ENCODE measurements at regions not wholly inside any gene's neighbourhood (a gene's known extent, or its start where the extent isn't known, plus 50 kb on each side); places are given as distances from the start of the nearest gene placed in this dataset.
A peak's percentile ranks its signal among the peaks of the same experiment; 100 is the strongest.
"Not testable (repeated sequence)": the region's sequence is repeated elsewhere in the genome, so short reads cannot be mapped to it uniquely, and the experiment has no call there.

DNA sequence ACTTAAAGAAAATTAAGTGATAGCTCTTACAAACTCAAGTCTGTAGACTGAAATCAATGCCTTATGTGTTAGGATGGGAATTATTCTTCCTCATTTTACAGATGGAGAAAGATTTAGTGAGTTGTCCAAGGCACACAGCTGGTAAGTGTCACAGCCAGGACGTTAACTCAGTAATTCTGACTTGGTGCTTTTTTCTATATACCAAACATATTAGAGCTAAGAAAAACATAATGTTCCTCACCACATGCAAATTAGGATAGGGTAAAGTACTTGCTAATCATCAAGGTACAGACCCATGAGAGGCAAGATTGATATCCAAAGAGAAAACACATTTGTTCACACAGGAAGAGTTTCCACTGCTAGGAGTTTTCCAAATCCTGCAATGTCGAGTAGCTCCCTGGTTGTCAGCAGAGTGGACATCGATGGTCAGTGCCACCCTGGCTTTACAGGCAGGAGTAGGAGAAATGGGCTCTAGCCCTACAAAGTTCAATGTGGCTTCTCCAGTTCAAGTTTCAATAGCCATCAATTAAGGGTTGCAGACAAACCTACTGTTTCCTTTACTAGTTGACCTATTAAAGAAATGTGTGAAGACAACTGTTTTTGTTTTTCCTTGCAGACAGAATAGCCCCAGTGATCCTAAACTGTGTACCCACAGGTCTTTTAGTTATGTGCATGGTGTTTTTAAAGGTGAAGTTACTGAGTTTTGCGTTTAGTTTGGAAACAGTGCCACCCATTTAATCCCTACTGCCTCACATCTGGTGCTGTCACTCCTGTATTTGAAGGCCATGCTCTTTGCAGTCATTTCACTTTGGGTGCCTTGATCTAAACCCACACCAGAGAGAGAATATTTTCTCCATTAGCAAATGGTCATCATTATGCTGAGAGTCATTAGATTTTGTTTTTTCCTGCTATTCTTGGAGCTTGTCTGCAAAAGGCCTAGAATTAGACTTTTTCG is 460.8 kb upstream of the SMARCA2 start:
- no peak for DNase-seq (ENCODE audit: low read depth)

DNA sequence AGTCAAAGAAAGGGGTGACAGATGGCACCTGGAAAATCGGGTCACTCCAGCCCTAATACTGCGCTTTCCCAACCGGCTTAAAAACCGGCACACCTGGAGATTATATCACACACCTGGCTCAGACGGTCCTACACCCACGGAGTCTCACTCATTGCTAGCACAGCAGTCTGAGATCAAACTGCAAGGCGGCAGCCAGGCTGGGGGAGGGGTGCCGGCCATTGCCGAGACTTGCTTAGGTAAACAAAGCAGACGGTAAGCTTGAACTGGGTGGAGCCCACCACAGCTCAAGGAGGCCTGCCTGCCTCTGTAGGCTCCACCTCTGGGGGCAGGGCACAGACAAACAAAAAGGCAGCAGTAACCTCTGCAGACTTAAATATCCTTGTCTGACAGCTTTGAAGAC is 456.5 kb upstream of the SMARCA2 start:
- not testable (repeated sequence) for DNase-seq (ENCODE audit: low read depth)

DNA sequence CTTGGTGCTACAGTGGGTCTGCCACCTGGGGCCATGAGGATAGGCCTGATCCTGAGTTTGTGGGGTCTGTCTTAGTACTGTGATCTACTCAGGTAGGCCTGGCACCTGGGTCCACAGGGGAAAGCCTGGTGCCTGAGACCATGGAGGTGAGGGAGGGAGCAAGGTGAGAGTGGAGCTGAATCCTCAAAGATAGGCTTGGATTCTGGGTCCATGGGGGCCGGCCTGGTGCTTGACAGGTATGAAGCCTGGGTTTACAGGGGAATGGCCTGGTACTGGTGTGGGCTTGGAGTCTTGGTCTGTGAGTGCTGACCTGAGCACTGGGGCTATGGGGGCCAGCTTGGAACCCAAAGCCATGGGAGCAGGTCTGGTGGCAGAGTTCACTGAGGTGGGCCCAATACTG is 439.2 kb upstream of the SMARCA2 start:
- DNase-seq (ENCODE audit: low read depth) = no peak

DNA sequence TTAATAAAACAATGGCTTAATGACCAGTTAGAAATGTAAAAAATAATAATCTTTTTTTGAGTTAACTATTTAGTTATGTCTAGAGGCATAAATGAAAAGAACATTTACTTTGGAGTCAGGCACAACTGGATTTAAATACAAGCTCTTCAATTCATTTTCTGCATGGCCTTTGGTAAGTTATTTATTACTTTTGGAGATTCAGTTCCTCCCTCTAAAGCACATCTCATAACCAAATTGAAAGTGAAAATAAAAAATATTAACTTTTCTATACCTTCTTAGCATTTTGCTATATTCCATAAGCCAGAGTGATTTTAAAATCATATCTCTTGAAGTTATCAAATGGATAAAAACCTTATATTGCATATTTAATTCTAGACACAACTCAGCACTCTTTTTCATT is 434.9 kb upstream of the SMARCA2 start:
- no peak for DNase-seq (ENCODE audit: low read depth)

DNA sequence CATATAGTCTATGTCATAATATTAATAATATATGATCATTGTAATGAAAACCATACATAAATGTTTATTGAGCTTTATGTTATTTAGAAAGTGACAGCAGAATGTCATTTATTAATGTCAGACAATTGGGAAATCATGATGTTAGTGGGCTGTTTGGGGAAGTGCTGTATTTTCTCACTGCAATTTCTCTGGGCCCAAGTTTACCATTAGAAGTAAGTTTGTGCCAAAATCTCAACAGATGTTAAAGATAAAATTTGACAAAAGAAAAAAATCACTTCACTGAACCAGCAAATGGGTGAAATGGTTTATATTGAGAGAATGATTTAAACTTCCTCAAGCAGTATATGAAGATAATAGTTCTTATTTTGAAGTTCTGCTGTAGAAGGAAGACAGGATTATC is 433.2 kb upstream of the SMARCA2 start:
- no peak for DNase-seq (ENCODE audit: low read depth)

DNA sequence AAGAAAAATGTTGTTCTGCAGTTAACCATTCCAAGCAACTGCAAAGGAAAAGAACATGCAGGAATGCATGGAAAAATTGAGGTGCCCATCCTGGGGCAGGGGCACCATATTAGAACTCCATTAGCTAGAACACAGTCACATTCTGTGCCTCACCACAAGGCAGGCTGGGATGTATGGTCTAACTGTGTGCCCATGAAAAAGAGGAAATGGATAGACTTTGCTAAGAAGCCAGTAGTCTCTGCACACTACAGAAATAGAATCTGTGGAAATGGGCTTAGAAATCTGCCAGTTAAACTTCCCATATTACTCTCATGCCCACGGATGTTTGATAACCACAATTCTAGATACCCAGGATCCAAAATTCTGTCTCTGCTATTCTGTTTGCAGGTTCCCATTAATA is 423.8 kb upstream of the SMARCA2 start:
- no peak for DNase-seq (ENCODE audit: low read depth)

DNA sequence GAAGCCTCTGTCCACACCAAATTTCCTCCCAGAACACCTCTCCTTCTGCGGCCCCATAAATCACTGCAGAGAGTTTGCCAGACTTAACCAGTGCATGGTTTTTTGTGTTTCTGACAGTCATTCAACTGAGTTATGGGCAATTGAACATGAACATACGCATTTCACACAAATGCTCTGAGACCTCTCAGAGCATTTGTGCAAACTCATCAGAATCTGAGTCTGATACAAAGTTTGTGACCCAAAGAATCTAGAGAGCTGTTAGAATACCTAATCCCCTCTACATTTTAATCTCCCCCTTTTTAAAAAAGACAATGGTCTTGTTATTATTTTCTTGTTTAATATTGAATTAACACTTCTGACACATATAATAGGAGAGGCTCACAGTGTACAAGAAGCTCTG is 416.9 kb upstream of the SMARCA2 start:
- no peak for DNase-seq (ENCODE audit: low read depth)

DNA sequence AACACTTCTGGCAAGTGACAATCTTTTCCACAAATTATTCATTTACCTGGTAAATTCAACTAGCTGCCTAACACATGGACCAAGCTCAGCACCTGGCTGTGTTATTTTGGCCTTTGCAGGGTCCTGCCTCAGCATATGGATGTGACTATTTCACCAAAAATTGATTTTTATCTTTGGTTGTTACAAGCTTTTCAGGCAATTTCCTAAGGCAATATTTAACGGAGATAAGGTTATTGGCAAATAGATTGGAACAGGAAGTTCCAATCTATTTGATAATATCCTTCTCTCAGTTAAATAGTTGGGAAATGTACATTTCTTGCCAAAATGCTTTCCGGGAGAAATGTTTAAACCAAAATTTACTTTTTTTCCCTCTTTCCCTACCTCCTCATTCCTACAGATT is 415.2 kb upstream of the SMARCA2 start:
- DNase-seq (ENCODE audit: low read depth) = no peak

DNA sequence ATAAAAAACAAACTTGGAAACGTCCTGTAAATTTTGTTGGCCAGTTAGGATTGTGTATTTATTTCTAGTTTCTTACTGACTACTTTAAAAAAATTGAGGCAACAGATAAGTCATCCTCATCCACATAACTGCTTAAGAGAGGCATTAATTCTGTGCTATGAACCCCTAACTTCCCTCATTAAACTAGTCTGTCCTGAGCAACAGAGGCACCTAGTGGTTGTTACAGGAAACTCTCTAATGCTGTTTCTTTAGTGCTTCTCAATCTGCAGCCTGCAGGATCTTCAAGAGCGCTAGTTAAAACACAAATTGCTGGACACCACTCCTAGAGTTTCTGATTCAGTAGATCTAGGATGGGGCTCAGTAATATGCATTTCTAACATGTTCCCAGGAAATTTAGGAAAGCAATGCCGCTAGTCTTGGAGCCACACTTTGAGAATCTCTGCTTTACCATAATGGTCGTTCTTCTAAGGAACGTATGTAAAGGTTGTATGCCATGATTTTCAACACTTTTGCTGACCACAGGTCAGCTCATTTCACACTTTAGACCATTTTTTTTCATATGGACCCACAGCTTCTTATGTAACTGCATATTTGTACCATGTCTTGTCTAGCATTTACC is 410.1 kb upstream of the SMARCA2 start:
- DNase-seq (ENCODE audit: low read depth) = no peak

DNA sequence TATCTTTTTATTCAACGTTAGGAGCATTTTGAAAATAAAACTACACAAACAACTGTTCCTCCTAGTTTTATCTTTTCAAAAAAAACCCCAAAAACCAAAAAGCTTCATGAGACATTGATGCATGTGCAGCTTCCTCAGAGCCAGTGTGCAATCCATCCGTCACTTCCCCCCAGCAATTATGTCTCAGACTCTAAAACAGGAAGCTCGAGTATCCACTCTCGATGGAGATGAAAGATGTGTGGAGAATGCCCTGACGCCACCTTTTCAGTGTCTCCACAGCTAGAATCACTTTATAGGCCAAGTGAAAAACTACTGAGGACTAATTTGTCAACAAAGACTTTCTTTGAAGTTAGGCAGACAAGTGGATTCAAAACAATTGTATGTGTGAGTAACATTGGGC is 408.9 kb upstream of the SMARCA2 start:
- no peak for DNase-seq (ENCODE audit: low read depth)

DNA sequence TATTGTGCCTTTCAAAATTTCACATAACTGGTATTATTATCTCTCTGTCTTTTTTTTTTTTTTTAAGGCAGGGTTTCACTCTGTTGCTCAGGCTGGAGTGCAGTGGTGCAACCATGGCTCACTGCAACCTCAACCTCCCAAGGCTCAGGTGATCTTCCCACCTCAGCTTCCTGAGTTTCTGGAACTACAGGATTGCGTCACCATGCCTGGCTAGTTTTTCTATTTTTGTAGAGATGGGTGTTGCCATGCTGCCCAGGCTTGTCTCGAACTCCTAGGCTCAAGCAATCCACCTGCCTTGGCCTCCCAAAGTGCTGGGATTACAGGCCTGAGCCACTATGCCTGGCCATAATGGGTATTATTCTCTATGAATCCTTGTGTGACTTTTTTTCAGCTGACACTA is 402.3 kb upstream of the SMARCA2 start:
- no peak for DNase-seq (ENCODE audit: low read depth)

DNA sequence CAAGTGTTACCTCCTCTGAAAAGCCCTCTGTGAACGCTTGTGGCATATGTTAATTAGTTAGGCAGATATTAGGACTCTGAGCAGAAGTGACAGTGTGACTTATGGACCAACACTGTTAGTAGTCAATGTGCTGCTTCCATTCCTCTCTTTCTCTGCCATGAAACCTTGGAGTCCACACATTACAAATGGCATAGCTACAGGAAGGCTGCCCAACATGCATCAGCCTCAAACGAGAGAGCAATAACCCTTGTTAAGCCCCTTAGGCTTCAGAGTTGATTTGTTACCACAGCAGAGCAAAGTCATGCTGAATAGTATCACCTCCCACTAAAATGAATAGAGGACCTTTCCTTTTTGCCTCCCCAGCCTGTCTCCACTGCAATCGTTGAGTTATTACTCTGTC is 397.7 kb upstream of the SMARCA2 start:
- DNase-seq (ENCODE audit: low read depth) = no peak

DNA sequence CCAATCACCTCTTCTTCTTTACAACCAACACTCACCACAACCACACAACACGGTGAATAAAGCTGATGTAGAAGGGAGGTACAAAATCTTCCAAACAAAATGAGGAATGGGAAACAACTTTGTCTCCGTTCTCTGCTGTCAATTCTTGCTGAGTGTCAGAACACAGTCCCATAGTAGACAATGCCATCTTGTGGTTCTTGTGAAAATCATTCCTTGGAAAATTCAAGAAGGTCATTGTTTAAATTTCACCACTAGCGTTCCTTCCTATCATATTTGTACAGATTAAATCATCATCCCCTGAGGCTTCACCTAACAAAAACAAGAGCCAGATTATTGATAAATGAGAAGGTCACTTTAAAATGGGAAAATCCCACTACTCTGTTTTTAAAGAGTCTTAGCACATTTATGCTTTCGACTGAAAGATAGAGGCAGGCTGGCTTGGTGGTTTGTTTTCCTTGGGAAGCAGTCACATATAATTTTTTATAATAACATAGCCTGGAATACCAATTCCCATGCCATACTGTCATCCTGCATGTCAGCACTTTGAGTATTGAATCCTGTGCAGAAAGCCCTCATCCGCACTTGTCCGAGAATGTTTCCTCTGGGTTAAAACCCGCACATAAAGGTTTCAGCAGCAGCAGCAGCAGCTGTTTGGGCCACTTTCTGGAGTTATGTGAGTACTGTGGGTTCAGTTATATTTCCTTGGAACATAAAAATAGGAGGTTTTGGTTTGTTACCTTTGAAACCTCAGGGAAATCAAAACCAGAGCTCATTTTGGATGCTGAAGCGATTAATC is 395.0 kb upstream of the SMARCA2 start:
- DNase-seq (ENCODE audit: low read depth) = no peak

DNA sequence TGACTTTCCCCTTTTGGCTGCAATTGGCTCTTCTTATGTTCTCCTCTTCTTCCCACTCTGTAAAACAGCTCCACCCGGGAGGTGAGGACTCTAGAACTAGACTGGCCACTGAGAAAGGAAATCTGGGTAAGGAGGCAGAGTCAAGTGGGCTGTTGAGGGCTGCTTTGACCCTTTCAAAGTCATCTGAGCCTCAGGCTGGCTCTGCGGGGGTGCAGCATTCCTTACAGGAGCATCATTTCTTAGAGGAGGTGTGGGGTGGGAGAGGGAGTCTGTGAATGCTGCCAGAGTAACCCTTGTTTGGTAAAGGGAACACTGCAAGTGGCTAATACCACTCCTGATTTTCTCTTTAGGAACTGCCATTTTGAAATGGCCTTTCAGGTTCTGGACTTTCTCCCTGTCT is 377.7 kb upstream of the SMARCA2 start:
- no peak for DNase-seq (ENCODE audit: low read depth)

DNA sequence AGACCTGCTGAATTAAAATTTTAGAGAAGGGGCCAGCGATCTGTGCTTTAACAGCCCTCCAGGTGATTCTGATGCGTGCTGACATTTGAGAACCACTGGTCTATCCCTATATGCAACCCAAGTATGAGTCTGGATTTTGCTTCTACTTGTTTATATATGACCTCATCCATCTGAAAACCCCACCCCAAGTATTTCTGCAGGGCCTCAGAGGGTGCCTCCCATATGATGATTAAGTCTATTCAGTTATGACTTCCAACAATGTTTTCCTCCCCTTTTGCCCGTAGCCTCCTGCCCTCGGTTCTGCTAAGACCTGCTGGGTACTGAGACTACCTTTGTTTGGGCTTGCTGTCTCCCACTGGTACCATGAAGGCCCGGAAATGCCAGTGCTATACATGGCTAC is 376.0 kb upstream of the SMARCA2 start:
- DNase-seq (ENCODE audit: low read depth) = no peak

DNA sequence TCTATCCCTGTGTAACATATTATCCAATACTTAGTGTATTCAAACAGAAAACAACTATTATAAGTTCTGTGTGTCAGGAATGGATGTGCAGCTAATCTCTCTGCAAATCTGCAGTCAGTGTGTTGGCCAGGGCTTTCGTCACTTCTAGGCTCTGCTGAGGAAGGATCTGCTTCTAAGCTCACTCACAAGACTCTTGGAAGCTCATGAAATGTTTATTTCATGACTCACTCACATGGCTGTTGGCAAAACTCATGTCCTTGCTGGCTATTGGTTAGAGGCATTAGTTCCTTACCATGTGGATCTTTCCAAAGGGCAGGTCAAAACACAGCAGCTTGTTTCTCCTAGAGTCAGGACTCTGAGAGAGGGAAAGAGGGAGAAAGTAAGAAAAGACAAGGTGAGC is 367.4 kb upstream of the SMARCA2 start:
- DNase-seq (ENCODE audit: low read depth) = peak; percentile 1

DNA sequence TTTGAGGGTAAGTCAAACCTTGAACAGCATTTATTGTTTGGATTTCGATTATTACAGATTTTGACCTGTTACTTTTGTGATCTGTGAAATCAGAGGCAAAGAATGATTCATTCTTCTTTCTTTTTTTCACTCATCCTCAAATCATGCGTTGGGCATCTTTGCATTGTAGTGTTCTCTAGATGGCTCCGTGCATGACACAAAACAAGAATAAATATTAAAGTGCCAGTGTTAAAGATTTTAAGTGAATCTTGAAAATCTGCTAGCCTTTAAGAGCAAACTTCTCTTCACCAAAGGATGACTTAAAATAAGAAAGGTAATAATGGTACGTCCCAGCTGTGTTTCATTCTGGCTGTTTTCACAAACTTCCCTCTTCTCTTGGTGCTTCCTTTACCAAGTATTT is 361.9 kb upstream of the SMARCA2 start:
- no peak for DNase-seq (ENCODE audit: low read depth)

DNA sequence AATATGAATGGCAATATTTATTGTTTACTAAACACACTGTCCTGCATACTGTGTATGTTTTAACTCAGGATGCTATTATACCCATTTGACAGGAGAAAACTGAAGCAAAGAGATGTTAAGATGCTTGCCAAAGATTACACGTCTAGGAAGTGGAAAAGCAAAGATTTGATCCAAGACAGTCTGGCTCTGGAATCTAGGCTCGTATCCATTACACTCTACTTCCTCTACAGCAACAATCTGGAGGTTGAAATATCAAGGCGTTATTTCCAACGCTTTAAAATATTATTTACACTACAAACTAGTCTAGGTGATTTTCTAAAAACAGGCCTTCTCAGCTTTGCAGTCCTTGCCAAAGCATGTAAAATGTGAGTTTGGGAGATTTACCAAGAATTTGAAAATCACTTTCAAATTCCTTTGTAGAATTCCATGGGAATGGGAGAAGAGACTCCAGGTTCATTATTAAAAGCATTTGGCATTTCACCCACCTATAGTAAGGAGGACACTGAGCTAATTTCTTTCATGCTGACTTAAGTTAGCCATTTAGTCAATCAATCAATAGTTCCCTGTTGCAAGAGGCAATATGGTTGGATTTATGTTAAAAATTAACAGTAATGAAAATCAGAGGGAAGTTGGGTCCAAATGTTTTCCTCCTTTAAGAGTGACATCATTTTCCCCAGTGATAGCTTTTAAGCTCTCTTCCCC is 356.3 kb upstream of the SMARCA2 start:
- no peak for DNase-seq (ENCODE audit: low read depth)

DNA sequence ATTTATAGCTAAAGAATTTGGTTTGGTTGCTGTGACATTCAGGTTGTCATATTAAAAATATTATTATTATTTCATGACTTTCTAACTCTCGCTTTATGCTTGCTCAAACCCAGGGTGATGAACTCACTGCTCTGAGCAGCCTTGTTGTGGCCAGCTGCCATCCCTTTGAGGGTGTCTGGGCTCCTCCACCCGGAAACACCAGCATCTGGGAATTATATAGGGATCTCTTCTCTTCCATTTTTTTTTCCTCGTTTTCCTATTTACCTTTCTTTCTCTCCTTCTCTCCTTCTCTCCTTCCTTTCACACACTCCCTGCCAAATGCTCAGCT is 355.8 kb upstream of the SMARCA2 start:
- no peak for DNase-seq (ENCODE audit: low read depth)

DNA sequence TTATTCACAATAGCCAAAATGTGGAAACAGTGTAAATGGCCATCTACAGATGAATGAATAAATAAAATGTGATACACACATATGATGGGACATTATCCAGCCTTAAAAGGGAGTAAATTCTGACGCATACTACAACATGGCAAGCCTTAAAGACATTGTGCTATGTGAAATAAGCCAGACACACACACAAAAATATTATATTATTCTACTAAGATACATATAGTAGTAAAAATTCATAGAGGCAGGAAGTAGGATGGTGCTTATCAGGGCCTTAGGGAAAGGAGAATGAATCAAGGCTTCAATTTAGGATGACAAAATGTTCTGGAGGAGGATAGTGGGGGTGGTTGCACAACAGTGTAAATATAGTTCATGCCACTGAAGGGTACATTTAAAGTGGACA is 346.7 kb upstream of the SMARCA2 start:
- DNase-seq (ENCODE audit: low read depth) = no peak

DNA sequence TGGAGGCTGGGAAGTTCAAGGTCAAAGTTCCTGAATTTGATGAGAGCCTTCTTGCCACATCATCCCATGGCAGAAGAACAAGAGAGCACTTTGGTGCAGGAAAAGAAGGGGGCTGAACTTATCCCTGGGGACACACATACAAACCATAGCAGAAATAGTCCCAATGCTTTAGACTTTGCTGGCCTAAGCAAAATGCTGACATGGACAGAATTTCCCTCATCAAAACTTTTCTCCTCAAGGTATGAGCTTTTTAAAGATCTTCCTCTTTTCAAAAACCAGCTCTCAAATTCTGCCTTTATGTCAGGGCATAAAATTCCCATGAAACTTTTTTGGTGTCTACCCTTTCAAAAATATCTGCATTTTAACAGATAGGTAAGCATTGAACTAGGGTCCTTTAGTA is 341.8 kb upstream of the SMARCA2 start:
- no peak for DNase-seq (ENCODE audit: low read depth)

DNA sequence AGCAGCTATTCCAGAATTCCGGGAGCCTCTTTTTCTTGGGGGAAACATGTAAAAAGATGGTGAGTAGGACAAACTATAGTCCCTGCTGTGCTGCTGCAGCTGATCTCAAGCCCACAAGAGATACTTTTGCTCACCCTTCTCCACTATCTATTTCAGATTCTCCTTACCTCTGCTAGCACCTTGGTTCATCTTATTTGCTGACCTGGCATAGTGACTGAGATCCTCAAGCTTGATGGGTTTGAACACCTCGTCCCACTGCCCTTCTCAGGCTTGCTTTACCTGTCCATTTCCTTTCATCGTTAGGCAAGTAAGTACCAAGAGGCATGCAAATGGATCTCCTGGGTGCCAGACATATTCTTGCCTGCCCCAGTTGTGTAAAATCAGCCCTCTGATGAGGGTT is 338.4 kb upstream of the SMARCA2 start:
- DNase-seq (ENCODE audit: low read depth) = no peak
